HG03342 (cell line): ENCODE measurements at regions not wholly inside any gene's neighbourhood (a gene's known extent, or its start where the extent isn't known, plus 50 kb on each side); places are given as distances from the start of the nearest gene placed in this dataset.
"Not testable (repeated sequence)": the region's sequence is repeated elsewhere in the genome, so short reads cannot be mapped to it uniquely, and the experiment has no call there.

Experiments
- ATAC-seq: cut with Tn5 transposase; IDR thresholded peaks from one replicate; pipeline ENCODE4 v1.9.1; 2021; ENCODE audit warnings: mild to moderate bottlenecking, moderate library complexity; ENCODE audit not compliant: unreplicated experiment

- not testable (repeated sequence) for ATAC-seq
These were observed 50.0 kb upstream of the GPCPD1 start for GRCh38 chr20:5660756-5661155.
